ENCODE measurements at regions not wholly inside any gene's neighbourhood (a gene's known extent, or its start where the extent isn't known, plus 50 kb on each side); places are given as distances from the start of the nearest gene placed in this dataset.

- Mint-ChIP-seq H3K4me3 (no peak overlapping the region), H3K27me3 (ENCODE audit: low read depth) (no peaks in the 10 kb centered on the region), H3K27ac (no peak overlapping the region), H3K4me1 (peaks cover 14% of the 10 kb centered on the region), H3K9me3 (peaks cover 55% of the 10 kb centered on the region), H3K36me3 (peaks cover 48% of the 10 kb centered on the region)
- no peak; the same call in 1 of the 2 replicates for ATAC-seq
- POLR2A ChIA-PET: no interaction called here
- CTCF ChIA-PET: no interaction called here
- TF ChIP-seq ATF1 (CRISPR knock-in tag; IDR thresholded peaks at IDR 0.05) (no peak), ZNF423 (CRISPR knock-in tag; IDR thresholded peaks at IDR 0.05) (no peak)
- DNase-seq (ENCODE audit: low spot score): no peak
Measured at GRCh38 chr6:23170049-23170448, 600.7 kb downstream of the HDGFL1 start.

- H3K36me3 Mint-ChIP-seq: peaks cover 24% of the 10 kb centered on the region
- H3K27ac Mint-ChIP-seq: no peak overlapping the region
- no peaks in the 10 kb centered on the region for H3K27me3 Mint-ChIP-seq (ENCODE audit: low read depth)
- no peak for ATAC-seq
- H3K4me1 Mint-ChIP-seq: peaks cover 14% of the 10 kb centered on the region
- POLR2A ChIA-PET: no interaction called here
- no peak overlapping the region for H3K4me3 Mint-ChIP-seq
- TF ChIP-seq NR3C1 (CRISPR knock-in tag; conservative IDR thresholded peaks at IDR 0.05; ENCODE audit: low read depth) (no peak), IRF1 (CRISPR knock-in tag; IDR thresholded peaks at IDR 0.05) (no peak), ATF6 (CRISPR knock-in tag; IDR thresholded peaks at IDR 0.05) (no peak), GABPB1 (CRISPR knock-in tag; IDR thresholded peaks at IDR 0.05) (no peak), ZNF416 (CRISPR knock-in tag; IDR thresholded peaks at IDR 0.05) (no peak), SOX15 (CRISPR knock-in tag; IDR thresholded peaks at IDR 0.05) (no peak), ETV6 (CRISPR knock-in tag; IDR thresholded peaks at IDR 0.05) (no peak), ZMAT4 (CRISPR knock-in tag; IDR thresholded peaks at IDR 0.05) (no peak), KAT7 (CRISPR knock-in tag; IDR thresholded peaks at IDR 0.05; ENCODE audit: borderline replicate concordance) (no peak), ELF4 (CRISPR knock-in tag; IDR thresholded peaks at IDR 0.05; ENCODE audit: low read depth) (no peak), ZNF512 (CRISPR knock-in tag; IDR thresholded peaks at IDR 0.05; ENCODE audit: borderline replicate concordance) (no peak), NR1H2 (CRISPR knock-in tag; IDR thresholded peaks at IDR 0.05) (no peak), HMGXB4 (CRISPR knock-in tag; IDR thresholded peaks at IDR 0.05) (no peak), PRRX2 (CRISPR knock-in tag; IDR thresholded peaks at IDR 0.05) (no peak), TEAD4 (CRISPR knock-in tag; IDR thresholded peaks at IDR 0.05) (no peak), MAX (CRISPR knock-in tag; IDR thresholded peaks at IDR 0.05) (no peak), SMAD4 (CRISPR knock-in tag; IDR thresholded peaks at IDR 0.05) (no peak)
- DNase-seq (ENCODE audit: low spot score): no peak
- H3K9me3 Mint-ChIP-seq: peaks cover 25% of the 10 kb centered on the region
- CTCF ChIA-PET: no interaction called here
Measured at GRCh38 chr6:23173234-23173633, 603.9 kb downstream of the HDGFL1 start.
